SK-N-SH treated with all-trans-retinoic acid at 6 μM for 48 hours (cell line): ENCODE measurements at regions not wholly inside any gene's neighbourhood (a gene's known extent, or its start where the extent isn't known, plus 50 kb on each side); places are given as distances from the start of the nearest gene placed in this dataset.

Experiments
- ATAC-seq: fragments of 200-7000 bp; cut with Tn5 transposase; 3 replicates; pipeline ENCODE4 v1.9.1; 2020; ENCODE audit warnings: mild to moderate bottlenecking, moderate library complexity
- ARNTL ChIP-seq: fragments of 450-650 bp; formaldehyde crosslinking; IDR thresholded peaks from 2 replicates; pipeline ENCODE4 v1.5.0; 2020; ENCODE audit warnings: low read depth, mild to moderate bottlenecking, moderate library complexity, borderline replicate concordance
- BACH2 ChIP-seq: fragments of 250-450 bp; sonication (Bioruptor Pico); IDR thresholded peaks from 2 replicates; pipeline ENCODE4 v1.9.0; 2021; ENCODE audit warnings: mild to moderate bottlenecking, borderline replicate concordance
- CSDC2 ChIP-seq: fragments of 250-450 bp; sonication (Bioruptor Pico); IDR thresholded peaks from 2 replicates; pipeline ENCODE4 v1.5.0; 2020; ENCODE audit warnings: mild to moderate bottlenecking, moderate library complexity
- ESRRG ChIP-seq: fragments of 250-450 bp; sonication (Bioruptor Pico); IDR thresholded peaks from 2 replicates; pipeline ENCODE4 v1.6.1; 2021; ENCODE audit warnings: mild to moderate bottlenecking
- GLIS3 ChIP-seq: fragments of 250-450 bp; sonication (Bioruptor Pico); IDR thresholded peaks from 2 replicates; pipeline ENCODE4 v1.5.0; 2020; ENCODE audit warnings: mild to moderate bottlenecking, moderate library complexity
- ISL1 ChIP-seq: fragments of 250-450 bp; sonication (Bioruptor Pico); IDR thresholded peaks from 2 replicates; pipeline ENCODE4 v2.1.2; 2022; ENCODE audit warnings: mild to moderate bottlenecking, moderate library complexity
- OSR1 ChIP-seq: fragments of 250-450 bp; sonication (Bioruptor Pico); IDR thresholded peaks from 2 replicates; pipeline ENCODE4 v1.8.0; 2022; ENCODE audit warnings: moderate library complexity, mild to moderate bottlenecking, inconsistent platforms
- PATZ1 ChIP-seq: fragments of 250-450 bp; sonication (Bioruptor Pico); IDR thresholded peaks from 2 replicates; pipeline ENCODE4 v1.8.0; 2020; ENCODE audit warnings: mild to moderate bottlenecking, moderate library complexity, borderline replicate concordance
- POU6F1 ChIP-seq: fragments of 250-450 bp; sonication (Bioruptor Pico); IDR thresholded peaks from 2 replicates; pipeline ENCODE4 v1.8.0; 2021; ENCODE audit warnings: low read depth, mild to moderate bottlenecking, moderate library complexity, borderline replicate concordance
- PPARA ChIP-seq: fragments of 250-450 bp; sonication (Bioruptor Pico); IDR thresholded peaks from 2 replicates; pipeline ENCODE4 v1.5.0; 2020; ENCODE audit warnings: mild to moderate bottlenecking, borderline replicate concordance
- RARB ChIP-seq: fragments of 250-450 bp; sonication (Bioruptor Pico); IDR thresholded peaks from 2 replicates; pipeline ENCODE4 v1.8.0; 2021; ENCODE audit warnings: mild to moderate bottlenecking, moderate library complexity
- SNAI2 ChIP-seq: fragments of 250-450 bp; sonication (Bioruptor Pico); IDR thresholded peaks from 2 replicates; pipeline ENCODE4 v1.5.0; 2020; ENCODE audit warnings: mild to moderate bottlenecking, moderate library complexity
- TCF4 ChIP-seq: fragments of 250-450 bp; sonication (Bioruptor Pico); IDR thresholded peaks from 2 replicates; pipeline ENCODE4 v1.8.0; 2021; ENCODE audit warnings: mild to moderate bottlenecking, moderate library complexity, borderline replicate concordance
- TOX ChIP-seq: fragments of 250-450 bp; sonication (Bioruptor Pico); IDR thresholded peaks from 2 replicates; pipeline ENCODE4 v1.8.0; 2021; ENCODE audit warnings: mild to moderate bottlenecking, moderate library complexity, borderline replicate concordance
- ZC3H10 ChIP-seq: fragments of 250-450 bp; sonication (Bioruptor Pico); IDR thresholded peaks from 2 replicates; pipeline ENCODE4 v1.5.1; 2021; ENCODE audit warnings: mild to moderate bottlenecking, moderate library complexity
- ZFP3 ChIP-seq: fragments of 250-450 bp; sonication (Bioruptor Pico); IDR thresholded peaks from 2 replicates; pipeline ENCODE4 v1.5.0; 2020; ENCODE audit warnings: mild to moderate bottlenecking, moderate library complexity
- ZFP30 ChIP-seq: fragments of 450-650 bp; formaldehyde crosslinking; IDR thresholded peaks from 2 replicates; pipeline ENCODE4 v1.5.0; 2022; ENCODE audit warnings: mild to moderate bottlenecking, moderate library complexity
- ZNF565 ChIP-seq: fragments of 450-650 bp; formaldehyde crosslinking; conservative IDR thresholded peaks from 2 replicates; pipeline ENCODE4 v1.5.0; 2020; ENCODE audit warnings: low read depth, mild to moderate bottlenecking, moderate library complexity
- ZNF70 ChIP-seq: fragments of 450-650 bp; formaldehyde crosslinking; IDR thresholded peaks from 2 replicates; pipeline ENCODE4 v1.5.0; 2020; ENCODE audit warnings: mild to moderate bottlenecking, moderate library complexity
- ZNF8 ChIP-seq: fragments of 450-650 bp; formaldehyde crosslinking; IDR thresholded peaks from 2 replicates; pipeline ENCODE4 v1.5.0; 2020; ENCODE audit warnings: mild to moderate bottlenecking, moderate library complexity
- TF ChIP-seq, protein P1 (sequence below): fragments of 250-450 bp; sonication (Bioruptor Pico); IDR thresholded peaks from 2 replicates; pipeline ENCODE4 v1.5.0; 2020; ENCODE audit warnings: mild to moderate bottlenecking, moderate library complexity
- TF ChIP-seq, protein P2 (sequence below): fragments of 250-450 bp; sonication (Bioruptor Pico); IDR thresholded peaks from 2 replicates; pipeline ENCODE4 v1.5.1; 2021; ENCODE audit warnings: mild to moderate bottlenecking, moderate library complexity
- TF ChIP-seq, protein P3 (sequence below): fragments of 250-450 bp; sonication (Bioruptor Pico); IDR thresholded peaks from 2 replicates; pipeline ENCODE4 v1.5.1; 2020; ENCODE audit warnings: low read depth, mild to moderate bottlenecking, moderate library complexity

DNA sequence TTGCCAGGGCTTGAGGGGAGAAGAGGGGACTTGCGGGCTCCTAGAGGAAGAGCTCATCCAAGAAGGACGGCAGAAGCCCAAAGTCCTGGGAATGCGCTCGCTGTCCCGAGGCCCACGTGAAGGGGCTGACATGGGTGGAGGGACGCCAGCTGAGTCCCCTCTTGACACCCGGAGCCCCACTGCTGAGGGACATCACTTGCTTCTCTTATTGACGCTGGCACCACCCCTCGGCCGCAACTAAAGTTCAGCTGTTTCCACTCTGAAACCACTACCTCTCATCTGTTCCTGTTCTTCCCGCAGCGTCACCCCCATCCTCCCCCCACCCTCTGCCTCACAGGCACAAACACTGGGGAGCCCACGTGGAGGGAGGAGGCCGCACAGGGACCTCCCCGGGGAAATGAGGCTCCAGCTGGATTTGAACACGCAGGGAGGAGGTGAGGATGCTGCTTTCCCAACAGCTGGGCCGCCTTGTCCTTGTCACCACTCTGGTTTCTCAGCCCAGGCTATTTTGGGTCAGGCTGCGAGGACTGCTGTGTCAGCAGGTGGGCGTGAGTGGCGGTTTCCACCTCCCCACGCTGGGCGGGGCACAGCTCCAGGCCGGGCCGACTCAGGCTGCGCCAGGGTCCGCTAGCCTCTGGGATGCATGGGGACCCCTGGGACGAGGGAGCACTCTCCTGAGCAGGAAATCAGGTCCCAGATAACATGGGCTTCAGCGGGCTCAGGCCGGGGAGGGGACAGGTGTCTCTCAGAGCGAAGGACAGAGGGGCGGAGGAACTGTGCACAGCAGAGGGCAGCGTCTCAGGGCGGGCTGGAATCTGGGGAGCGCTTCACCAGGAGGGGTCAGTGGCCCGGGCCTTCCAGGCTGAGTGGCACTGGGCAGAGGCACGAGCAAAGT lies 156.3 kb downstream of the ZNF248 start:
- ATAC-seq: no peak
- TF ChIP-seq SNAI2 (CRISPR knock-in tag) (no peak), GLIS3 (CRISPR knock-in tag) (no peak), PATZ1 (no peak), ZNF565 (CRISPR knock-in tag) (no peak), TOX (CRISPR knock-in tag) (no peak), ISL1 (no peak), ZFP3 (CRISPR knock-in tag) (no peak), ARNTL (CRISPR knock-in tag) (no peak), ZC3H10 (no peak), BACH2 (CRISPR knock-in tag) (no peak), ZNF8 (CRISPR knock-in tag) (no peak), ZNF70 (CRISPR knock-in tag) (no peak), TCF4 (no peak), ESRRG (CRISPR knock-in tag) (no peak), OSR1 (CRISPR knock-in tag) (no peak), ZFP30 (CRISPR knock-in tag) (no peak), CSDC2 (CRISPR knock-in tag) (no peak)
- TF ChIP-seq, protein P1, sequence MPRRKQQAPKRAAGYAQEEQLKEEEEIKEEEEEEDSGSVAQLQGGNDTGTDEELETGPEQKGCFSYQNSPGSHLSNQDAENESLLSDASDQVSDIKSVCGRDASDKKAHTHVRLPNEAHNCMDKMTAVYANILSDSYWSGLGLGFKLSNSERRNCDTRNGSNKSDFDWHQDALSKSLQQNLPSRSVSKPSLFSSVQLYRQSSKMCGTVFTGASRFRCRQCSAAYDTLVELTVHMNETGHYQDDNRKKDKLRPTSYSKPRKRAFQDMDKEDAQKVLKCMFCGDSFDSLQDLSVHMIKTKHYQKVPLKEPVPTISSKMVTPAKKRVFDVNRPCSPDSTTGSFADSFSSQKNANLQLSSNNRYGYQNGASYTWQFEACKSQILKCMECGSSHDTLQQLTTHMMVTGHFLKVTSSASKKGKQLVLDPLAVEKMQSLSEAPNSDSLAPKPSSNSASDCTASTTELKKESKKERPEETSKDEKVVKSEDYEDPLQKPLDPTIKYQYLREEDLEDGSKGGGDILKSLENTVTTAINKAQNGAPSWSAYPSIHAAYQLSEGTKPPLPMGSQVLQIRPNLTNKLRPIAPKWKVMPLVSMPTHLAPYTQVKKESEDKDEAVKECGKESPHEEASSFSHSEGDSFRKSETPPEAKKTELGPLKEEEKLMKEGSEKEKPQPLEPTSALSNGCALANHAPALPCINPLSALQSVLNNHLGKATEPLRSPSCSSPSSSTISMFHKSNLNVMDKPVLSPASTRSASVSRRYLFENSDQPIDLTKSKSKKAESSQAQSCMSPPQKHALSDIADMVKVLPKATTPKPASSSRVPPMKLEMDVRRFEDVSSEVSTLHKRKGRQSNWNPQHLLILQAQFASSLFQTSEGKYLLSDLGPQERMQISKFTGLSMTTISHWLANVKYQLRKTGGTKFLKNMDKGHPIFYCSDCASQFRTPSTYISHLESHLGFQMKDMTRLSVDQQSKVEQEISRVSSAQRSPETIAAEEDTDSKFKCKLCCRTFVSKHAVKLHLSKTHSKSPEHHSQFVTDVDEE (CRISPR knock-in tag): no peak
- TF ChIP-seq, protein P2, sequence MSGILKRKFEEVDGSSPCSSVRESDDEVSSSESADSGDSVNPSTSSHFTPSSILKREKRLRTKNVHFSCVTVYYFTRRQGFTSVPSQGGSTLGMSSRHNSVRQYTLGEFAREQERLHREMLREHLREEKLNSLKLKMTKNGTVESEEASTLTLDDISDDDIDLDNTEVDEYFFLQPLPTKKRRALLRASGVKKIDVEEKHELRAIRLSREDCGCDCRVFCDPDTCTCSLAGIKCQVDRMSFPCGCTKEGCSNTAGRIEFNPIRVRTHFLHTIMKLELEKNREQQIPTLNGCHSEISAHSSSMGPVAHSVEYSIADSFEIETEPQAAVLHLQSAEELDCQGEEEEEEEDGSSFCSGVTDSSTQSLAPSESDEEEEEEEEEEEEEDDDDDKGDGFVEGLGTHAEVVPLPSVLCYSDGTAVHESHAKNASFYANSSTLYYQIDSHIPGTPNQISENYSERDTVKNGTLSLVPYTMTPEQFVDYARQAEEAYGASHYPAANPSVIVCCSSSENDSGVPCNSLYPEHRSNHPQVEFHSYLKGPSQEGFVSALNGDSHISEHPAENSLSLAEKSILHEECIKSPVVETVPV (CRISPR knock-in tag): no peak
- TF ChIP-seq, protein P3, sequence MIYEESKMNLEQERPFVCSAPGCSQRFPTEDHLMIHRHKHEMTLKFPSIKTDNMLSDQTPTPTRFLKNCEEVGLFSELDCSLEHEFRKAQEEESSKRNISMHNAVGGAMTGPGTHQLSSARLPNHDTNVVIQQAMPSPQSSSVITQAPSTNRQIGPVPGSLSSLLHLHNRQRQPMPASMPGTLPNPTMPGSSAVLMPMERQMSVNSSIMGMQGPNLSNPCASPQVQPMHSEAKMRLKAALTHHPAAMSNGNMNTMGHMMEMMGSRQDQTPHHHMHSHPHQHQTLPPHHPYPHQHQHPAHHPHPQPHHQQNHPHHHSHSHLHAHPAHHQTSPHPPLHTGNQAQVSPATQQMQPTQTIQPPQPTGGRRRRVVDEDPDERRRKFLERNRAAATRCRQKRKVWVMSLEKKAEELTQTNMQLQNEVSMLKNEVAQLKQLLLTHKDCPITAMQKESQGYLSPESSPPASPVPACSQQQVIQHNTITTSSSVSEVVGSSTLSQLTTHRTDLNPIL: no peak

- no peak for ATAC-seq
- TF ChIP-seq BACH2 (CRISPR knock-in tag) (no peak), POU6F1 (CRISPR knock-in tag) (no peak), ZNF70 (CRISPR knock-in tag) (no peak), ZFP30 (CRISPR knock-in tag) (no peak), ZNF8 (CRISPR knock-in tag) (no peak), PPARA (CRISPR knock-in tag) (no peak), ZC3H10 (no peak), OSR1 (CRISPR knock-in tag) (no peak), RARB (CRISPR knock-in tag) (no peak), ZNF565 (CRISPR knock-in tag) (no peak), ARNTL (CRISPR knock-in tag) (no peak), PATZ1 (no peak), TCF4 (no peak), TOX (CRISPR knock-in tag) (no peak)
- TF ChIP-seq, protein P2 (CRISPR knock-in tag): no peak
Observed at GRCh38 chr10:37687581-37687980, 169.8 kb downstream of the ZNF248 start.
